Kidney (tissue), 13 donors: ENCODE measurements at regions not wholly inside any gene's neighbourhood (a gene's known extent, or its start where the extent isn't known, plus 50 kb on each side); places are given as distances from the start of the nearest gene placed in this dataset.

ENCODE experiments used
- DNase-seq, 5 donors: peaks; one replicate each; pipeline ENCODE4 v3.0.0-alpha.2; 2013 to 2020
- FAIRE-seq: peaks from 2 replicates; lab custom pipeline; 2012; peaks lifted over from hg19 to GRCh38; lab: Jason Lieb, UNC
- H3K27ac ChIP-seq, 2 donors: one replicate each; pipeline ENCODE4 v1.7.0; 2013; ENCODE audit warnings: low read depth in 2 of 2, low read length in 2 of 2, inconsistent platforms in 1 of 2
- H3K27me3 ChIP-seq: one replicate; pipeline ENCODE4 v1.7.1; 2013; ENCODE audit warnings: low read length, inconsistent platforms; ENCODE audit not compliant: control insufficient read depth, insufficient read depth
- H3K36me3 ChIP-seq, 3 donors: one replicate each; pipeline versions ENCODE4 v1.7.0 to v1.7.1; 2013; ENCODE audit warnings: low read length in 3 of 3, control low read depth in 1 of 3, inconsistent platforms in 1 of 3; ENCODE audit not compliant: insufficient read depth in 3 of 3, control insufficient read depth in 2 of 3
- H3K4me1 ChIP-seq, 3 donors: one replicate each; pipeline versions ENCODE4 v1.7.0 to v1.7.1; 2013; ENCODE audit warnings: low read length in 3 of 3, inconsistent platforms in 1 of 3, low read depth in 1 of 3; ENCODE audit not compliant: control insufficient read depth in 2 of 3, insufficient read depth in 2 of 3
- H3K4me3 ChIP-seq, 3 donors: one replicate each; pipeline versions ENCODE4 v1.7.0 to v1.8.1; 2013; ENCODE audit warnings: low read length in 3 of 3, control low read depth in 1 of 3, inconsistent platforms in 1 of 3
- H3K9ac ChIP-seq, 3 donors: one replicate each; pipeline versions ENCODE4 v1.7.0 to v1.7.1; 2013; ENCODE audit warnings: low read length in 3 of 3, control low read depth in 1 of 3, inconsistent platforms in 1 of 3
- H3K9me3 ChIP-seq, 3 donors: one replicate each; pipeline versions ENCODE4 v1.7.0 to v1.7.1; 2013; ENCODE audit warnings: low read length in 3 of 3, control low read depth in 1 of 3, inconsistent platforms in 1 of 3; ENCODE audit not compliant: control insufficient read depth in 2 of 3, insufficient read depth in 1 of 3
- CTCF ChIP-seq: IDR thresholded peaks from 3 replicates; pipeline ENCODE4 v1.5.1; 2012; ENCODE audit warnings: mild to moderate bottlenecking, moderate library complexity, borderline replicate concordance; ENCODE audit not compliant: insufficient read depth; ENCODE audit errors: extremely low read depth
- intact Hi-C: fragments of 100-400 bp; cut with DNase I; formaldehyde crosslinking; loops from one replicate; pipeline ENCODE4 v1.11.1; 2022
- donor health status: control.
- donor health status: control.
- donor health status: control.
- donor health status: control.
- donor health status: control.
- donor health status: DM: yes; HTN: yes; CAD: no.
- donor health status: Normal renal cell carcinoma (clear cell type).

DNA sequence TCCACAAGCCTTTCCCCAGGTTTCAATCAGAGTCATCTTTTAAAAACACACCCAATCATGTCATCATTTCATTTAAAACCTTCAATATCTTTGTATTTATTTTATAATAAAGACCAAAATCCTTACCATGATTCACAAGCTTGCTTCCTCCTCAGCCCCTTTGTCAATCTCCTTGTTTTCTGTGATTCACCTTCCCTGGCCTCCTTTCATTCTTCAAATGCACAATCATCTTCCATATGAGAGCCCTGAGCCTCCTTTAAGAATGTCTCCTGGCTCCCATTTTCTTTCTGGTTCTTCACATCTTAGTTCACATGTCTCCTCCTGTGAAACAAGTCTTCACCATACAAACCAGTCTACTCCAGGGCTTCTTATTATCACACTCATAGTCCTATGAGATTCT, 904.0 kb downstream of the SORCS3 start:
- no peaks in the 10 kb centered on the region for H3K9me3 ChIP-seq
- no peak for FAIRE-seq
- intact Hi-C loops, result no loop called here

DNA sequence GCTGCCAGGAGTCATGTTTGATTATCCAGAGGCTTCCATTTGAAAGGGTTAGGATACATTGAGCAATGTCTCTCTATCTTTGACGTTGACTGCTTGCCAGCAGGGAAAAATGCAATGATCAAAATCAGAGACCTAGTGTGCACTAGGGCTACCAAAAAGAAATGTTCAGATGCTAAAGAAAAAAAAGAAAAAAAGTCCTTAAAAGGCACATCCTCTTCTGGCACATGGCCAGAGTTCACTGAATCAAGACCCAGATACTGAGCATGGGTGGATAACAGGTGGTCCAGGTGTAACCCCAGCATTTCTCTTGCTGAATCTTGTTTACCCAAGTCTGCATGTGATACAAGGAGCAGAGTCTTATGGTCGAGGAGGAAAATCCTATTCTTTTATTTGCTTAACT, 899.3 kb downstream of the SORCS3 start:
- H3K27ac ChIP-seq, result no peak overlapping the region
- no peaks in the 10 kb centered on the region for H3K27me3 ChIP-seq
- intact Hi-C loops, result no loop called here
- no peaks in the 10 kb centered on the region for H3K4me1 ChIP-seq
- H3K9ac ChIP-seq, result no peak overlapping the region
- no peaks in the 10 kb centered on the region for H3K9me3 ChIP-seq
- no peak for DNase-seq
- no peak for FAIRE-seq
- H3K4me3 ChIP-seq, result no peak overlapping the region
- no peaks in the 10 kb centered on the region for H3K36me3 ChIP-seq
- TF ChIP-seq CTCF, result no peak

More for the DNA sequence above, 904.0 kb downstream of the SORCS3 start:
- Histone ChIP-seq H3K4me1 (no peaks in the 10 kb centered on the region), H3K36me3 (no peaks in the 10 kb centered on the region), H3K4me3 (no peak overlapping the region), H3K27me3 (no peaks in the 10 kb centered on the region), H3K27ac (no peak overlapping the region), H3K9ac (no peak overlapping the region)
- TF ChIP-seq CTCF, result no peak
- no peak for DNase-seq

DNA sequence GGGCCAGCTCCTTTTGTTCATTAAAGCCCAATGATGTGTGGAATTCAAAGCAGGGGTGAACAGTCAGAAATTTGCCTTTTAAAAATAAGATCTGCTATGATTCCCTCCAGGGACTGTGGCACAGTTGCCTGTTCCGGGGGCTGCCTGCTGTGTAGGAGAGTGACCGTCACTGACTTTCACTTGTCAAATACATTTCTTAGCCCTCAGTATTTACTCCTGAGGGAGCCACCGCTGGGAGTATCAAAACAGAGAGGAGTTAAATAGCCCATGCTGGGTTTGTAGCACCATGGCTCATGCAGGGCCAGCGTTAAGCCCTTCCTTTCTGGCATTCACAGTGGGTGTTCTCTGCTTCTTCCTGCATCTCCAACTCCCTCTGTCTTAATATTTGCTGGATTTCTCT, 897.8 kb downstream of the SORCS3 start:
- no peak for TF ChIP-seq CTCF
- Histone ChIP-seq H3K27ac (no peak overlapping the region), H3K9me3 (no peaks in the 10 kb centered on the region), H3K36me3 (no peaks in the 10 kb centered on the region), H3K27me3 (no peaks in the 10 kb centered on the region), H3K4me3 (no peak overlapping the region), H3K9ac (no peak overlapping the region), H3K4me1 (no peaks in the 10 kb centered on the region)
- DNase-seq (peak in 2 of 5 donors; percentile 20 to 22), FAIRE-seq (no peak)
- intact Hi-C loops, result no loop called here

DNA sequence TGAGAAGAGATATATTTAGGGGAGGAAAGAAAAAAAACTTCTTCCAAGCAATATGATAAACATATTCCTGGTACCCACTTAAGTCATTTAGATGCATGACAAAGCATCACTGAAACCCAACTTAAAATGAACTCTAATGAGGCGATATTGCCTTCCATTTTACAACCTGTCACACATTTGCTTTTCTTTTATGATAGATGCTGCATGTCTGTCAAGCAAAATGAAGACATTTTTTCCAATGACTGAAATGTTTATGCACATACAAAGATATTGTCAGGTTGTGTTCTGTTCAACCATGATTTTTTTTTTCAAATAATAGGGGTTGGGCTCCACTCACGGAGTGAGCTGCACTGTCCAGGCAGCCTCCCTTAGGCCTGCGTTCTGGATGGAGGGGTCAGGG, 894.4 kb downstream of the SORCS3 start:
- DNase-seq (no peak), FAIRE-seq (no peak)
- Histone ChIP-seq H3K27ac (no peak overlapping the region), H3K9ac (no peak overlapping the region), H3K4me1 (no peaks in the 10 kb centered on the region), H3K9me3 (peaks cover 0 to 7% (median 0%) of the 10 kb centered on the region in 3 donors), H3K36me3 (no peaks in the 10 kb centered on the region), H3K4me3 (no peak overlapping the region), H3K27me3 (no peaks in the 10 kb centered on the region)
- intact Hi-C loops, result no loop called here
- no peak for TF ChIP-seq CTCF
